GM19395 (cell line): ENCODE measurements at regions not wholly inside any gene's neighbourhood (a gene's known extent, or its start where the extent isn't known, plus 50 kb on each side); places are given as distances from the start of the nearest gene placed in this dataset.
"Not testable (repeated sequence)": the region's sequence is repeated elsewhere in the genome, so short reads cannot be mapped to it uniquely, and the experiment has no call there.

Experiments
- ATAC-seq: cut with Tn5 transposase; IDR thresholded peaks from one replicate; pipeline ENCODE4 v1.9.1; 2021; ENCODE audit warnings: mild to moderate bottlenecking, moderate library complexity; ENCODE audit not compliant: unreplicated experiment

DNA sequence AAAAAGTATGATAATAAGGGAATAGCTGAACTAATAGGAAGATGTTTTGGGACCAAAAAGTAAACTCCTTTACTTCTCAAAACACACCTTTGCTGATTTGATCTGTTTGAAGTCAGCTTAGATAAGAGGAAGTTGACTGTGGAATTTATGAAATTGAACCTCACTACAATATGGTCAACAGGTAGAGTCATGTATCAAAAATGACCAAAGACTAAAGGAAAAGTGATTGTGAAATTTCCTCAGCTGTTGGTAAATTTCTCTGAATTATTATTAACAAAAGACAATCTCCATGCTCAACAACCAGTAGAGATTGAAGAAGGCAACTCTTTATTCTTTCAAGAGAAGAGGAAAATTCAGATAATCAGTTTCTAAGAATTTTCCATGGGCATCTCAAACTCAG is 826.5 kb downstream of the KCNA4 start:
- ATAC-seq: no peak

DNA sequence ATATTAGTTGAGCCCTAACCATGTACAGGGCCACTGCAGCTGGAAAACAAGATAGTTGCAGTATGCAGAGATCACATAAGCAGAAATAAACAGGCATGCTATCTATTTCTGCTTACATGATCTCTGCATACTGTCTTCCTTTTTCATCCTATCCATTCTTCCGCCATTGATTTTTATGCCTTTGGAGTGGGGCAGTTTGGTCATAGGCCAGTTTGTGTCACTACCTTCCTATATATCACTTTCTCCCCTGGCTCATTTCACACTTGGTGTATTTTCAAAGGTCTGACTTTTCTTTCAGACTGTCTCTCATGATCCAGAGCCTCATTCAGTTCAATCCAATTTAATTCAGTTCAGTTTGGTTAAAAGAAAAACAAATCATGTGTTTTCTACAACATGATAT is 829.6 kb downstream of the KCNA4 start:
- ATAC-seq: no peak

GRCh38 chr11:29184939-29185890 is 831.6 kb downstream of the KCNA4 start:
- ATAC-seq: no peak

- no peak for ATAC-seq
Measured at GRCh38 chr11:29183301-29183700, 833.5 kb downstream of the KCNA4 start.

GRCh38 chr11:29173660-29174062 is 843.2 kb downstream of the KCNA4 start:
- ATAC-seq: no peak

DNA sequence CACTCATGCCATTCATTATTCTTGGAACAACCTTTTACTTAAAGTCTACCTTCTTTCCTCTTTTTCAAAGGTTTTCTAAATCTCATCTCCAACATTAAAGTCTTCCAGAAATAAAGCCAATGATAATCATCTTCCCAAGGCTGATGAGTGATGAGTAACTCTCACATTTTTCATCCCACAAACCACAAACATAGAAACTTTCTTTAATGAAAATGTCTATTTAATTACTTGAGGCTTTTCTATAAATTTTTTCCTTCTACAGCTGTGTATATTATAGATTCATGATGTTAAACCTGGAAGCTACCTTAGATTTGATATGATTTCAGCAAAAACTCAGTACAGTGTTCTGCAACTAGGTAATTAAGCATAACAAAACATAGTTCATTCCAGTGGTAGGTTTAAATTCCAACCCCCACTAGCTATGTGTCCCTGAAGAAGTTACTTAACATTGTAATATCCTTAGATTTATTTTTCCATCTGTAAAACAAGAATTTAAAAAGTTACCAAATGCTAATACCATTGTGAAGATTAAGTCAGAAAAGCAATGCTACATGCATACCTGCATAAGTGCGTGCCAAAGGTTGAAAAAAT is 845.4 kb downstream of the KCNA4 start:
- no peak for ATAC-seq

GRCh38 chr11:29166306-29166705 is 850.5 kb downstream of the KCNA4 start:
- ATAC-seq: no peak

GRCh38 chr11:29163231-29163630 is 853.6 kb downstream of the KCNA4 start:
- no peak for ATAC-seq

DNA sequence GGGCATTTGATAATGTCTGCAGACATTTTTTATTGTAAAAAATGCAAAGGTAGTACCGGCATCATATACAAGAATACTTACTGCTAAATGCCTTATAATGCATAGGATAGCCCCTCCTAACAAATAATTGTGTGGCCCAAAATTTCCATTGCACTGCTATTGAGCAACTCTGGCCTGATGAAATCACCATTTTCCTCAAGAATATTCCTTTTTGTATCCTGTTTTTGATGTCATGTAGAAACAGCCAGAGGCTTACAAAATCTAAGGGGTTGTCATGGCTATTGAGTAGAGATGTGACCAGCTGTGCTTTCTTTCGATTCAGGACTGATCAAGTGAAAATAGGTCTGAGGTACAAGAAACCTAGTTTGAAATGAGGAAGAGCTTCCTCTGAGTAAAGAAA is 854.3 kb downstream of the KCNA4 start:
- no peak for ATAC-seq

- no peak for ATAC-seq
Measured at GRCh38 chr11:29161191-29161590, 855.6 kb downstream of the KCNA4 start.

GRCh38 chr11:29159552-29160465 is 857.0 kb downstream of the KCNA4 start:
- no peak for ATAC-seq

DNA sequence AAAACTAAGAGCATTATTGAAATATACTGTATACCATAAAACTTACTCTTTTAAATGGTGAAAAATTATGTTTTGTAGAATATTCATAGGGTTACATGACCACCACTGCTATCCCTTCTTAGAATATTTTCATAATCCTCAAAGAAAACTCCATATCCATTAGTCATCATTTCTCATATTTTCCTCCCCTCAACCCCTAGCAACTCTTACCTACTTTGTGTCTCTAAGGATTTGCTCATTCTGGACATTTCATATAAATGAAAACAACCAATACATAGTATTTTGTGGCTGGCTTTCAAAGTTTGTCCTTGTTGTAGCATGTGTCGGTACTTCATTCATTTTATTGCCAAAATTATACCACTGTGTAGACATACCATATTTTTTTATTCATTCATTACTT is 863.8 kb downstream of the KCNA4 start:
- no peak for ATAC-seq

DNA sequence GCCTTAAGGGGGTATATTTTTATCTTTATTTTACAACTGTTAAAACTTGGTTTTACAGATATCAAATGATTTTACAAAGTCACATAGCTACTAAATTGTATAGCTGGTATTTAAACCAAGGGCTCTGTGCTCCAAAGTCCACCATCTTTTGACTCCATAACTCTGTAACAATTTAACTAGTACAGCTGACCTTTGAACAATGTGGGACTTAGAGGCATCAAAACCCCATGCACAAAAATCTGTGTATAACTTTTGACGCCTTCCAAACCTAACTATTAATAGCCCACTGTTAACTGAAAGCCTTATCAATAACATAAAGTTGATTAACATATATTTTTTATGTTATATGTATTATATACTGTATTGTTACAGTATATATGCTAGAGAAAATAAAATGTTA is 874.3 kb downstream of the KCNA4 start:
- not testable (repeated sequence) for ATAC-seq

DNA sequence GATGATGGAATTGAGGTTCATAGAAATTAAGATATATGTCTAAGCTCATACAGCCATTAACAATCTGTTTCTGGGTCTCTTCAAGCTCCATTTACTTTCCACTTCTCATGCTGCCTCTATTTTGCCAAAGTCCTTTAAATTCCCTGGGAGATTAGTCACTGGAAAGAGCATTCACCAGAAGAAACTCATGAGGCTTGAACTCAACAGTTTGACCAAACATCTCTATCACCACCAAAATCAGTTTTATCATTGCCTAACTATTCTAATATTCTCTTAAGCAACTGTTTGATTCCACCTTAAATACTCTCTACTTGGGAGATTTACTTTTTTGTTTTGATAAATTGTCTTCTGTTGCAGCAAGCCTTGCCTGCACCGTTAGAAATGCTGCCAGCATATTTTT is 881.3 kb downstream of the KCNA4 start:
- ATAC-seq: no peak

GRCh38 chr11:29131055-29131454 is 885.8 kb downstream of the KCNA4 start:
- ATAC-seq: no peak

DNA sequence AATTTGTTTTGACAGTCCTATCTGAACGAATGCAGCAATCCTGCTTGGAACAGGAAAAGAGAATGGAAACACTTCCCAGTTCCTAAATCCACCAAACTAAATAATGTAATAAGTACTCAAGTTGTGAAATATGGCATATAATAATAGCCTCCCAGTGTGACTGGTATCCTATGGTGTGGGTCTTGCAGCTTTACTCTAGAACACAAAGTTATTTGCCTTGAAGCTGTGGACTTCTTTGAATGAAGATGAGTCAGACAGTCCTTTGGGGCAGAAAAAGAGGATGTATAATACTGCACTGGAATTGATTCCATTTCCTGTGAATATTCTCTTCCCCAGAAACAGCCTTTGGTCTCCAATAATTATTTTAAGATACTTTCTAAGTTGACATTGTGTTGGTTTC is 887.0 kb downstream of the KCNA4 start:
- ATAC-seq: no peak

- ATAC-seq: no peak
Measured at GRCh38 chr11:29127461-29127860, 889.4 kb downstream of the KCNA4 start.

DNA sequence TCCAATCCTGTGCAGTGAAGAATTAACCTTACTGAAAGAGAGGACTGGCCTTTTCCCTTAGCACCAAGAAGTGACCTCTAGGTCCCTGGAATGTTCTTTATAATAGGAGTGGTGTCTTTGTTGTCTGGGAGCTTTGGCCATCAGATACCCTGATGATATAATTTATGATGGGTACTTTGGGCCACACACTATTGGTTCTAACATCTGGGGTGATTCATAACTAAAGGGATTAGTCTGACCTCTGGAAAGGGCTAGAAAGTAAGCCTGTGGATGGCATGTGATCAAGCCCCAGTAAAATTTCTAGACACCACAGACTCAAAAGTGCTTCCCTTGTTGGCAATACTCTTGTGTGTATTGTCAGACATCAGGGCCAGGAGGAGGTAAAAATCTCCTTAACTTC is 891.2 kb downstream of the KCNA4 start:
- no peak for ATAC-seq

GRCh38 chr11:29124470-29124869 is 892.4 kb downstream of the KCNA4 start:
- ATAC-seq: no peak

DNA sequence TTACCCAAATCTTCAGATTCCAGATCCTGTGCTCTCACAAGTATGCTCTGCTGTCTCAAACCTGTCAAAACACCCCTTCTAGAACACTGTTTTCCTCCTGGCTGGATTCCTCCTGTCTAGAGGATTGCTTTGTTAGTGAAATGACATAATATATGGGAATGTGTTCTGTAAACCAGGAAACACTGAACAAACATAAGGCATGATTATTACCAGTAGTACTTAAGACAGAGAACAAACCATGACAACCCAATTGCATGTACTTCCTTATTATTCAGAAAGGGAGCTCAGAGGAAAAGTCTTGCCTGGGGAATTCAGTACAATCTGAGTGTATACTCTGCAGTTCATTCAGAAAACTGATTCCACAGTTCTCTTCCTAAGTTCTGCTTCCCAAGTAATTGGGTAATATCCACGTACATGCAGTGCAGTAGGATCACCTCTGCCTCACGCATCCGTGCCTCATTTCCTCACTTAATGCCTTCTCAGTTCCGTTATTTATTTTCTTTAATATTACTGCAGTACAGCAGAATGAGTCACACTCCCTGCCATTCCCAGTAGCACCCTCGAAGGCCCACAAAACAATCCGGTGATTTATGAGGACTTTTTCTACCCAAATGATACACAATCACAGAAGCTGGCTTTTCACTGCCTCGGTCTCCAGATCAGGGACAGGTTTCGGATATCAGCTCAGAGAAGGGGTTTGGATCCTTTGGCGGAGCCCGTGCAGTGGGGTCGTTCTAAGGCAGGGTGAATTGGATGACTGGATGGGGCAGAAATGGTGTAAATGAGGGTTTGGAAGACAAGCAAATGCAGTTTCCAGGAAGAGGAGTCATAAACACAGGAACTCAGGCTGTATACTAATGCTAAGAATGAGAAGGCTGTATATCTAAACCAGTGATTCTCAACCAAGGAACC is 896.9 kb downstream of the KCNA4 start:
- no peak for ATAC-seq
